ENCODE measurements at regions not wholly inside any gene's neighbourhood (a gene's known extent, or its start where the extent isn't known, plus 50 kb on each side); places are given as distances from the start of the nearest gene placed in this dataset.

- no peaks in the 10 kb centered on the region for H3K79me2 ChIP-seq (ENCODE audit: insufficient read depth)
- no peaks in the 10 kb centered on the region for H3F3A ChIP-seq (replicated peaks; ENCODE audit: insufficient read depth)
- no peaks in the 10 kb centered on the region for H3K9me3 ChIP-seq
- TF ChIP-seq MAX (IDR thresholded peaks at IDR 0.05; ENCODE audit: low read depth), result no peak
- TF ChIP-seq GATA2 (CRISPR knock-in tag; IDR thresholded peaks at IDR 0.05), result no peak
- TF ChIP-seq TEAD4 (IDR thresholded peaks at IDR 0.05; ENCODE audit: borderline replicate concordance, insufficient read depth), result no peak
- no peak for TF ChIP-seq SIN3A (IDR thresholded peaks at IDR 0.05; ENCODE audit: borderline replicate concordance, low read depth, low read length)
- no peak for TF ChIP-seq FOSL2 (IDR thresholded peaks at IDR 0.05; ENCODE audit: borderline replicate concordance, low read depth)
- TF ChIP-seq, protein P1, sequence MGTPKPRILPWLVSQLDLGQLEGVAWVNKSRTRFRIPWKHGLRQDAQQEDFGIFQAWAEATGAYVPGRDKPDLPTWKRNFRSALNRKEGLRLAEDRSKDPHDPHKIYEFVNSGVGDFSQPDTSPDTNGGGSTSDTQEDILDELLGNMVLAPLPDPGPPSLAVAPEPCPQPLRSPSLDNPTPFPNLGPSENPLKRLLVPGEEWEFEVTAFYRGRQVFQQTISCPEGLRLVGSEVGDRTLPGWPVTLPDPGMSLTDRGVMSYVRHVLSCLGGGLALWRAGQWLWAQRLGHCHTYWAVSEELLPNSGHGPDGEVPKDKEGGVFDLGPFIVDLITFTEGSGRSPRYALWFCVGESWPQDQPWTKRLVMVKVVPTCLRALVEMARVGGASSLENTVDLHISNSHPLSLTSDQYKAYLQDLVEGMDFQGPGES (IDR thresholded peaks at IDR 0.05; ENCODE audit: low read depth, low read length), result no peak
- no peak for TF ChIP-seq NRF1 (IDR thresholded peaks at IDR 0.05; ENCODE audit: low read depth, low read length)
- no peak for TF ChIP-seq MXI1 (IDR thresholded peaks at IDR 0.05; ENCODE audit: low read depth, low read length)
- no peak for TF ChIP-seq JUND (IDR thresholded peaks at IDR 0.05)
- no peak for TF ChIP-seq SMC3 (IDR thresholded peaks at IDR 0.05; ENCODE audit: low read depth, low read length)
- TF ChIP-seq, protein P2, sequence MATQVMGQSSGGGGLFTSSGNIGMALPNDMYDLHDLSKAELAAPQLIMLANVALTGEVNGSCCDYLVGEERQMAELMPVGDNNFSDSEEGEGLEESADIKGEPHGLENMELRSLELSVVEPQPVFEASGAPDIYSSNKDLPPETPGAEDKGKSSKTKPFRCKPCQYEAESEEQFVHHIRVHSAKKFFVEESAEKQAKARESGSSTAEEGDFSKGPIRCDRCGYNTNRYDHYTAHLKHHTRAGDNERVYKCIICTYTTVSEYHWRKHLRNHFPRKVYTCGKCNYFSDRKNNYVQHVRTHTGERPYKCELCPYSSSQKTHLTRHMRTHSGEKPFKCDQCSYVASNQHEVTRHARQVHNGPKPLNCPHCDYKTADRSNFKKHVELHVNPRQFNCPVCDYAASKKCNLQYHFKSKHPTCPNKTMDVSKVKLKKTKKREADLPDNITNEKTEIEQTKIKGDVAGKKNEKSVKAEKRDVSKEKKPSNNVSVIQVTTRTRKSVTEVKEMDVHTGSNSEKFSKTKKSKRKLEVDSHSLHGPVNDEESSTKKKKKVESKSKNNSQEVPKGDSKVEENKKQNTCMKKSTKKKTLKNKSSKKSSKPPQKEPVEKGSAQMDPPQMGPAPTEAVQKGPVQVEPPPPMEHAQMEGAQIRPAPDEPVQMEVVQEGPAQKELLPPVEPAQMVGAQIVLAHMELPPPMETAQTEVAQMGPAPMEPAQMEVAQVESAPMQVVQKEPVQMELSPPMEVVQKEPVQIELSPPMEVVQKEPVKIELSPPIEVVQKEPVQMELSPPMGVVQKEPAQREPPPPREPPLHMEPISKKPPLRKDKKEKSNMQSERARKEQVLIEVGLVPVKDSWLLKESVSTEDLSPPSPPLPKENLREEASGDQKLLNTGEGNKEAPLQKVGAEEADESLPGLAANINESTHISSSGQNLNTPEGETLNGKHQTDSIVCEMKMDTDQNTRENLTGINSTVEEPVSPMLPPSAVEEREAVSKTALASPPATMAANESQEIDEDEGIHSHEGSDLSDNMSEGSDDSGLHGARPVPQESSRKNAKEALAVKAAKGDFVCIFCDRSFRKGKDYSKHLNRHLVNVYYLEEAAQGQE (IDR thresholded peaks at IDR 0.05; ENCODE audit: low read depth, low read length), result no peak
- no peak for TF ChIP-seq YY1 (IDR thresholded peaks at IDR 0.05; ENCODE audit: low read depth)
- no peaks in the 10 kb centered on the region for H3K36me3 ChIP-seq (replicated peaks in 1 of 2; ENCODE audit: control insufficient read depth in 1 of 2, insufficient read depth in 2 of 2, low read length in 1 of 2)
- no peak overlapping the region for H3K4me2 ChIP-seq
- no peak overlapping the region for H3K4me3 ChIP-seq (ENCODE audit: low read depth in 2 of 2, low read length in 1 of 2)
- H3K27ac ChIP-seq (ENCODE audit: low read depth in 2 of 2, low read length in 1 of 2), result no peak overlapping the region
- no peak overlapping the region for H3K9ac ChIP-seq
- H3K27me3 ChIP-seq (ENCODE audit: insufficient read depth), result no peaks in the 10 kb centered on the region
- no peak overlapping the region for H2AFZ ChIP-seq (ENCODE audit: low read depth)
- ChIA-PET POLR2A (no interaction called here), CTCF (no interaction called here)
- peaks cover 0 to 2% of the 10 kb centered on the region in 2 experiments; a peak in 1 of 4 replicates for H3K4me1 ChIP-seq (ENCODE audit: control insufficient read depth in 1 of 2, insufficient read depth in 2 of 2, low read depth in 1 of 2, low read length in 1 of 2)
- no peaks in the 10 kb centered on the region for H4K20me1 ChIP-seq (ENCODE audit: insufficient read depth)
- no peak for DNase-seq
- no peaks in the 10 kb centered on the region for H3K9me2 ChIP-seq
- 26% methylated on average over 3 of the region's 3 CpGs for WGBS (ENCODE audit: low lambda C conversion rate)
Measured at GRCh38 chr2:66103581-66103980, 331.3 kb upstream of the MEIS1 start.

GRCh38 chr2:66101206-66101605 lies 333.7 kb upstream of the MEIS1 start:
- no peaks in the 10 kb centered on the region for H4K20me1 ChIP-seq (ENCODE audit: insufficient read depth)
- no peak overlapping the region for H3K27ac ChIP-seq (ENCODE audit: low read depth in 2 of 2, low read length in 1 of 2)
- no peaks in the 10 kb centered on the region for H3K9me2 ChIP-seq
- WGBS (ENCODE audit: low lambda C conversion rate), result 17% methylated on average over 1 of the region's 1 CpG
- H3K4me1 ChIP-seq (ENCODE audit: control insufficient read depth in 1 of 2, insufficient read depth in 2 of 2, low read depth in 1 of 2, low read length in 1 of 2), result no peaks in the 10 kb centered on the region
- no peaks in the 10 kb centered on the region for H3K9me3 ChIP-seq
- POLR2A ChIA-PET, result no interaction called here
- no peak for TF ChIP-seq SIN3A (IDR thresholded peaks at IDR 0.05; ENCODE audit: borderline replicate concordance, low read depth, low read length)
- no peak for TF ChIP-seq RFX5 (IDR thresholded peaks at IDR 0.05; ENCODE audit: low read length)
- TF ChIP-seq FOXJ3 (CRISPR knock-in tag; IDR thresholded peaks at IDR 0.05), result no peak
- no peak for TF ChIP-seq EP300 (IDR thresholded peaks at IDR 0.05; ENCODE audit: borderline replicate concordance in 1 of 2, low read depth in 1 of 2, low read length in 1 of 2)
- TF ChIP-seq, protein P3, sequence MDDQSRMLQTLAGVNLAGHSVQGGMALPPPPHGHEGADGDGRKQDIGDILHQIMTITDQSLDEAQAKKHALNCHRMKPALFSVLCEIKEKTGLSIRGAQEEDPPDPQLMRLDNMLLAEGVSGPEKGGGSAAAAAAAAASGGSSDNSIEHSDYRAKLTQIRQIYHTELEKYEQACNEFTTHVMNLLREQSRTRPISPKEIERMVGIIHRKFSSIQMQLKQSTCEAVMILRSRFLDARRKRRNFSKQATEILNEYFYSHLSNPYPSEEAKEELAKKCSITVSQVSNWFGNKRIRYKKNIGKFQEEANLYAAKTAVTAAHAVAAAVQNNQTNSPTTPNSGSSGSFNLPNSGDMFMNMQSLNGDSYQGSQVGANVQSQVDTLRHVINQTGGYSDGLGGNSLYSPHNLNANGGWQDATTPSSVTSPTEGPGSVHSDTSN (IDR thresholded peaks at IDR 0.05), result no peak
- TF ChIP-seq SMC3 (IDR thresholded peaks at IDR 0.05; ENCODE audit: low read depth, low read length), result no peak
- TF ChIP-seq TEAD4 (IDR thresholded peaks at IDR 0.05; ENCODE audit: borderline replicate concordance, insufficient read depth), result no peak
- no peak for TF ChIP-seq FOSL2 (IDR thresholded peaks at IDR 0.05; ENCODE audit: borderline replicate concordance, low read depth)
- no peak for TF ChIP-seq CHD2 (IDR thresholded peaks at IDR 0.05; ENCODE audit: low read length, partially characterized antibody)
- TF ChIP-seq, protein P2 (IDR thresholded peaks at IDR 0.05; ENCODE audit: low read depth, low read length), result no peak
- no peak overlapping the region for H3K9ac ChIP-seq
- no peak overlapping the region for H3K4me3 ChIP-seq (ENCODE audit: low read depth in 2 of 2, low read length in 1 of 2)
- no peaks in the 10 kb centered on the region for H3K27me3 ChIP-seq (ENCODE audit: insufficient read depth)
- no peaks in the 10 kb centered on the region for H3K36me3 ChIP-seq (replicated peaks in 1 of 2; ENCODE audit: control insufficient read depth in 1 of 2, insufficient read depth in 2 of 2, low read length in 1 of 2)
- H2AFZ ChIP-seq (ENCODE audit: low read depth), result no peak overlapping the region
- H3F3A ChIP-seq (replicated peaks; ENCODE audit: insufficient read depth), result no peaks in the 10 kb centered on the region
- DNase-seq, result no peak
- no peaks in the 10 kb centered on the region for H3K79me2 ChIP-seq (ENCODE audit: insufficient read depth)
- H3K4me2 ChIP-seq, result no peak overlapping the region
- CTCF ChIA-PET, result no interaction called here
